ENCODE measurements at regions not wholly inside any gene's neighbourhood (a gene's known extent, or its start where the extent isn't known, plus 50 kb on each side); places are given as distances from the start of the nearest gene placed in this dataset.

DNA sequence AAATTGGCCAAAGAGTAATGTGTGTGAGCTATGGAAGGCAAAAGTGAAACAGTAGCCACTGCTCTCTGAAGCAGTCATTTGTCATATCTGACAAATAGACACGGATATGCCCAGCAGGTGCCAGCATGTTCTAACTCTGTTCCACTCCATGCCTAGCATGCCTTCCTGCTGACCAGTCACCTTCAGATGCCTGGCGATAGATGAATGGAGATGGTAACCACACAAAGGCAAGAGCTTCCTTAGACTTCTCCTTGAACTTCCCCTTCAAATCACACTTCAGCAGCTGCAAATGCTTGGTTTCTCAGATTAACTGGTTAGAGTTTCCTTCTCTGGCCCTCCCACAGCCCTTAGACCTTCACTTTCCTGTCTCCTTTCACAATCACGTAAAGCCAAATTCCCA, 429.9 kb downstream of the DAD1 start:
- Histone ChIP-seq H3K4me3 (no peak overlapping the region), H3K4me2 (ENCODE audit: control insufficient read depth, insufficient read depth) (no peak overlapping the region), H3K27ac (ENCODE audit: control insufficient read depth, insufficient read depth) (no peak overlapping the region), H4K20me1 (ENCODE audit: control insufficient read depth, insufficient read depth) (no peaks in the 10 kb centered on the region), H3K36me3 (ENCODE audit: control insufficient read depth in 2 of 2, insufficient read depth in 2 of 2, low read length in 1 of 2) (no peaks in the 10 kb centered on the region), H3K79me2 (ENCODE audit: control insufficient read depth, insufficient read depth, low read length) (no peaks in the 10 kb centered on the region), H3K9ac (ENCODE audit: control insufficient read depth, insufficient read depth, low read length) (no peak overlapping the region), H3K4me1 (ENCODE audit: control insufficient read depth, insufficient read depth, low read length) (no peaks in the 10 kb centered on the region), H3K9me3 (replicated peaks; ENCODE audit: control insufficient read depth, insufficient read depth, low read length) (no peaks in the 10 kb centered on the region), H2AFZ (ENCODE audit: control insufficient read depth, low read depth, low read length) (no peak overlapping the region), H3K27me3 (replicated peaks in 1 of 2; ENCODE audit: control insufficient read depth in 2 of 2, insufficient read depth in 2 of 2, low read length in 1 of 2) (peaks cover 0 to 2% of the 10 kb centered on the region in 2 experiments; a peak in 1 of 4 replicates)
- no peak for FAIRE-seq
- ChIA-PET RAD21 (ENCODE audit: unreplicated experiment) (no interaction called here), CTCF (interaction anchor here (1.8 kb wide), 1 partner anchor 42 kb away, joined by 7 read pairs; no protein-coding TSS in a partner anchor), SMC1A (ENCODE audit: uncharacterized antibody, unreplicated experiment) (interaction anchor here (1.6 kb wide), 2 partner anchors 14 to 23 kb away, joined by 3 read pairs; no protein-coding TSS in a partner anchor), POLR2A (no interaction called here)
- ATAC-seq: no peak; the same call in 1 of the 3 replicates
- BruUV-seq (replicated peaks): no TSS peak
- TF ChIP-seq CHD4 (IDR thresholded peaks at IDR 0.05) (no peak), NR2C2 (IDR thresholded peaks at IDR 0.05; ENCODE audit: borderline replicate concordance, control insufficient read depth, insufficient read length, low read depth) (no peak), SIN3A (IDR thresholded peaks at IDR 0.05; ENCODE audit: low read depth, low read length) (no peak), SUPT20H (IDR thresholded peaks at IDR 0.05; ENCODE audit: borderline replicate concordance, control insufficient read depth, low read depth, low read length) (no peak)
- TF ChIP-seq, protein P1, sequence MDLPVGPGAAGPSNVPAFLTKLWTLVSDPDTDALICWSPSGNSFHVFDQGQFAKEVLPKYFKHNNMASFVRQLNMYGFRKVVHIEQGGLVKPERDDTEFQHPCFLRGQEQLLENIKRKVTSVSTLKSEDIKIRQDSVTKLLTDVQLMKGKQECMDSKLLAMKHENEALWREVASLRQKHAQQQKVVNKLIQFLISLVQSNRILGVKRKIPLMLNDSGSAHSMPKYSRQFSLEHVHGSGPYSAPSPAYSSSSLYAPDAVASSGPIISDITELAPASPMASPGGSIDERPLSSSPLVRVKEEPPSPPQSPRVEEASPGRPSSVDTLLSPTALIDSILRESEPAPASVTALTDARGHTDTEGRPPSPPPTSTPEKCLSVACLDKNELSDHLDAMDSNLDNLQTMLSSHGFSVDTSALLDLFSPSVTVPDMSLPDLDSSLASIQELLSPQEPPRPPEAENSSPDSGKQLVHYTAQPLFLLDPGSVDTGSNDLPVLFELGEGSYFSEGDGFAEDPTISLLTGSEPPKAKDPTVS (IDR thresholded peaks at IDR 0.05; ENCODE audit: low read depth, low read length): no peak
- DNase-seq (ENCODE audit: low read depth, low spot score): no peak
- intact Hi-C loops (cut with micrococcal nuclease; ENCODE audit: unreplicated experiment) (no loop called here), in situ Hi-C loops (cut with MboI) (no loop called here)
- WGBS (ENCODE audit: insufficient coverage, insufficient replicate concordance, low lambda C conversion rate, missing lambda C conversion rate): 4% methylated on average over 3 of the region's 3 CpGs

DNA sequence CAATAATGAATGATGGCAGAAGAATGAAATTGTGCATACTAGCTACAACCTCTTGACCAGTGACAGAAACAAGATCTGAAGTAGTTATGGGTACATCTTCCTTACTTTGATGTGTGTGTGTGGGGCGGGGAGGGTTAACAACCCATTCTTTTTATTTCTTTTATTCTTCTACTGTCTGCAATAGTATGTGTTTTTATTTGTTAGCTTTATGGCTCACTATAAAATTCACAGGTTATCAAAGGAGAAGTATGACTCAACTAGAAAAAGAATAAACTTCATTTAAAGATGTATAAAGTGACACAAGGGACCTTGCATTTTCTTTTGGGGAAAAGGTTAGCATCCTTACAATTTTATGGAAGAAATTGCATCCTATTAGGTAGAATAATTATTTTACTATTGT, 430.5 kb downstream of the DAD1 start:
- in situ Hi-C loops (cut with MboI) (no loop called here), intact Hi-C loops (cut with micrococcal nuclease; ENCODE audit: unreplicated experiment) (no loop called here)
- Histone ChIP-seq H3K27me3 (replicated peaks in 1 of 2; ENCODE audit: control insufficient read depth in 2 of 2, insufficient read depth in 2 of 2, low read length in 1 of 2) (peaks cover 0 to 2% of the 10 kb centered on the region in 2 experiments; a peak in 1 of 4 replicates), H3K4me1 (ENCODE audit: control insufficient read depth, insufficient read depth, low read length) (no peaks in the 10 kb centered on the region), H3K9me3 (replicated peaks; ENCODE audit: control insufficient read depth, insufficient read depth, low read length) (no peaks in the 10 kb centered on the region), H3K79me2 (ENCODE audit: control insufficient read depth, insufficient read depth, low read length) (no peaks in the 10 kb centered on the region), H3K27ac (ENCODE audit: control insufficient read depth, insufficient read depth) (no peak overlapping the region), H3K9ac (ENCODE audit: control insufficient read depth, insufficient read depth, low read length) (no peak overlapping the region), H3K4me3 (no peak overlapping the region), H2AFZ (ENCODE audit: control insufficient read depth, low read depth, low read length) (no peak overlapping the region), H3K4me2 (ENCODE audit: control insufficient read depth, insufficient read depth) (no peak overlapping the region), H3K36me3 (ENCODE audit: control insufficient read depth in 2 of 2, insufficient read depth in 2 of 2, low read length in 1 of 2) (no peaks in the 10 kb centered on the region), H4K20me1 (ENCODE audit: control insufficient read depth, insufficient read depth) (no peaks in the 10 kb centered on the region)
- ChIA-PET SMC1A (ENCODE audit: uncharacterized antibody, unreplicated experiment) (interaction anchor here (1.1 to 1.6 kb wide), 3 partner anchors 15 to 66 kb away, joined by 3 read pairs; no protein-coding TSS in a partner anchor), POLR2A (no interaction called here), CTCF (interaction anchor here (1.8 kb wide), 1 partner anchor 43 kb away, joined by 7 read pairs; no protein-coding TSS in a partner anchor), RAD21 (ENCODE audit: unreplicated experiment) (no interaction called here)
- DNase-seq (ENCODE audit: low read depth, low spot score) (no peak), ATAC-seq (no peak), FAIRE-seq (no peak)
- BruUV-seq (replicated peaks): no TSS peak
- 38% methylated on average over 1 of the region's 1 CpG for WGBS (ENCODE audit: insufficient coverage, insufficient replicate concordance, low lambda C conversion rate, missing lambda C conversion rate)
- TF ChIP-seq SREBF2 (IDR thresholded peaks at IDR 0.05; ENCODE audit: low read length) (no peak), TCF7 (IDR thresholded peaks at IDR 0.05; ENCODE audit: borderline replicate concordance) (no peak), RAD51 (IDR thresholded peaks at IDR 0.05) (no peak), MEF2A (IDR thresholded peaks at IDR 0.05; ENCODE audit: insufficient read depth, low read depth, low read length) (no peak), BHLHE40 (IDR thresholded peaks at IDR 0.05; ENCODE audit: borderline replicate concordance in 1 of 2, low read depth in 2 of 2, low read length in 1 of 2) (no peak), ZBED1 (IDR thresholded peaks at IDR 0.05; ENCODE audit: borderline replicate concordance) (no peak), ETV6 (conservative IDR thresholded peaks at IDR 0.05 in 1 of 2, IDR thresholded peaks at IDR 0.05 in 1 of 2; ENCODE audit: borderline replicate concordance in 1 of 2, low read depth in 1 of 2) (no peak), HDGF (IDR thresholded peaks at IDR 0.05) (no peak), BMI1 (IDR thresholded peaks at IDR 0.05; ENCODE audit: borderline replicate concordance) (no peak), SIN3A (IDR thresholded peaks at IDR 0.05; ENCODE audit: low read depth, low read length) (no peak), NR2C1 (IDR thresholded peaks at IDR 0.05) (no peak), SMAD5 (IDR thresholded peaks at IDR 0.05; ENCODE audit: low read depth) (no peak)
- TF ChIP-seq, protein P2, sequence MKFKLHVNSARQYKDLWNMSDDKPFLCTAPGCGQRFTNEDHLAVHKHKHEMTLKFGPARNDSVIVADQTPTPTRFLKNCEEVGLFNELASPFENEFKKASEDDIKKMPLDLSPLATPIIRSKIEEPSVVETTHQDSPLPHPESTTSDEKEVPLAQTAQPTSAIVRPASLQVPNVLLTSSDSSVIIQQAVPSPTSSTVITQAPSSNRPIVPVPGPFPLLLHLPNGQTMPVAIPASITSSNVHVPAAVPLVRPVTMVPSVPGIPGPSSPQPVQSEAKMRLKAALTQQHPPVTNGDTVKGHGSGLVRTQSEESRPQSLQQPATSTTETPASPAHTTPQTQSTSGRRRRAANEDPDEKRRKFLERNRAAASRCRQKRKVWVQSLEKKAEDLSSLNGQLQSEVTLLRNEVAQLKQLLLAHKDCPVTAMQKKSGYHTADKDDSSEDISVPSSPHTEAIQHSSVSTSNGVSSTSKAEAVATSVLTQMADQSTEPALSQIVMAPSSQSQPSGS (IDR thresholded peaks at IDR 0.05; ENCODE audit: low read length): no peak
